Thoracic aorta (tissue), 2 donors: ENCODE measurements at regions not wholly inside any gene's neighbourhood (a gene's known extent, or its start where the extent isn't known, plus 50 kb on each side); places are given as distances from the start of the nearest gene placed in this dataset.
A peak's percentile ranks its signal among the peaks of the same experiment; 100 is the strongest.

ENCODE experiments used
- ATAC-seq: fragments of 150-250 bp; one replicate; pipeline ENCODE4 v1.8.0; 2017; ENCODE audit warnings: low read depth; ENCODE audit not compliant: insufficient number of reproducible peaks, low FRiP score
- DNase-seq: peaks from one replicate; pipeline ENCODE4 v3.0.0-alpha.2; 2020; ENCODE audit warnings: low spot score
- H3K27ac ChIP-seq, 2 donors: fragments of 200-600 bp; sonication (generic); 1 replicate in 1 of 2; 2 replicates in 1 of 2; pipeline ENCODE4 v1.5.1; 2016; ENCODE audit warnings: mild to moderate bottlenecking in 2 of 2, moderate library complexity in 2 of 2
- H3K27me3 ChIP-seq: fragments of 200-600 bp; sonication (generic); replicated peaks from 2 replicates; pipeline ENCODE4 v1.6.0; 2016; ENCODE audit warnings: mild to moderate bottlenecking; ENCODE audit not compliant: insufficient read depth
- H3K36me3 ChIP-seq: fragments of 200-600 bp; sonication (generic); one replicate; pipeline ENCODE4 v1.5.1; 2016
- H3K4me1 ChIP-seq, 2 donors: fragments of 200-600 bp; sonication (generic); 1 replicate in 1 of 2; 2 replicates in 1 of 2; pipeline versions ENCODE4 v1.5.1 to v1.6.0; 2016; ENCODE audit warnings: low read depth in 2 of 2, mild to moderate bottlenecking in 1 of 2; ENCODE audit not compliant: control insufficient read depth in 1 of 2
- H3K4me3 ChIP-seq: fragments of 200-600 bp; sonication (generic); 2 replicates; pipeline ENCODE4 v1.5.1; 2016; ENCODE audit warnings: mild to moderate bottlenecking
- H3K9me3 ChIP-seq: fragments of 200-600 bp; sonication (generic); 2 replicates; pipeline ENCODE4 v1.5.1; 2016
- TF ChIP-seq, protein P1 (sequence below): fragments of 200-600 bp; sonication (generic); IDR thresholded peaks from one replicate; pipeline ENCODE4 v1.5.1; 2019; ENCODE audit warnings: antibody characterized with exemption

- Histone ChIP-seq H3K4me1 (no peaks in the 10 kb centered on the region), H3K27ac (no peak overlapping the region), H3K9me3 (no peaks in the 10 kb centered on the region), H3K4me3 (no peak overlapping the region), H3K36me3 (no peaks in the 10 kb centered on the region), H3K27me3 (no peaks in the 10 kb centered on the region)
- no peak for ATAC-seq
- DNase-seq: no peak
- TF ChIP-seq, protein P1, sequence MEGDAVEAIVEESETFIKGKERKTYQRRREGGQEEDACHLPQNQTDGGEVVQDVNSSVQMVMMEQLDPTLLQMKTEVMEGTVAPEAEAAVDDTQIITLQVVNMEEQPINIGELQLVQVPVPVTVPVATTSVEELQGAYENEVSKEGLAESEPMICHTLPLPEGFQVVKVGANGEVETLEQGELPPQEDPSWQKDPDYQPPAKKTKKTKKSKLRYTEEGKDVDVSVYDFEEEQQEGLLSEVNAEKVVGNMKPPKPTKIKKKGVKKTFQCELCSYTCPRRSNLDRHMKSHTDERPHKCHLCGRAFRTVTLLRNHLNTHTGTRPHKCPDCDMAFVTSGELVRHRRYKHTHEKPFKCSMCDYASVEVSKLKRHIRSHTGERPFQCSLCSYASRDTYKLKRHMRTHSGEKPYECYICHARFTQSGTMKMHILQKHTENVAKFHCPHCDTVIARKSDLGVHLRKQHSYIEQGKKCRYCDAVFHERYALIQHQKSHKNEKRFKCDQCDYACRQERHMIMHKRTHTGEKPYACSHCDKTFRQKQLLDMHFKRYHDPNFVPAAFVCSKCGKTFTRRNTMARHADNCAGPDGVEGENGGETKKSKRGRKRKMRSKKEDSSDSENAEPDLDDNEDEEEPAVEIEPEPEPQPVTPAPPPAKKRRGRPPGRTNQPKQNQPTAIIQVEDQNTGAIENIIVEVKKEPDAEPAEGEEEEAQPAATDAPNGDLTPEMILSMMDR: no peak
These were observed 142.0 kb downstream of the MCHR2 start for GRCh38 chr6:99852031-99852430.

GRCh38 chr6:99867026-99867425, 127.0 kb downstream of the MCHR2 start:
- Histone ChIP-seq H3K27me3 (no peaks in the 10 kb centered on the region), H3K9me3 (no peaks in the 10 kb centered on the region), H3K27ac (no peak overlapping the region), H3K36me3 (no peaks in the 10 kb centered on the region), H3K4me1 (no peaks in the 10 kb centered on the region), H3K4me3 (no peak overlapping the region)
- TF ChIP-seq, protein P1: no peak
- DNase-seq (no peak), ATAC-seq (no peak)

DNA sequence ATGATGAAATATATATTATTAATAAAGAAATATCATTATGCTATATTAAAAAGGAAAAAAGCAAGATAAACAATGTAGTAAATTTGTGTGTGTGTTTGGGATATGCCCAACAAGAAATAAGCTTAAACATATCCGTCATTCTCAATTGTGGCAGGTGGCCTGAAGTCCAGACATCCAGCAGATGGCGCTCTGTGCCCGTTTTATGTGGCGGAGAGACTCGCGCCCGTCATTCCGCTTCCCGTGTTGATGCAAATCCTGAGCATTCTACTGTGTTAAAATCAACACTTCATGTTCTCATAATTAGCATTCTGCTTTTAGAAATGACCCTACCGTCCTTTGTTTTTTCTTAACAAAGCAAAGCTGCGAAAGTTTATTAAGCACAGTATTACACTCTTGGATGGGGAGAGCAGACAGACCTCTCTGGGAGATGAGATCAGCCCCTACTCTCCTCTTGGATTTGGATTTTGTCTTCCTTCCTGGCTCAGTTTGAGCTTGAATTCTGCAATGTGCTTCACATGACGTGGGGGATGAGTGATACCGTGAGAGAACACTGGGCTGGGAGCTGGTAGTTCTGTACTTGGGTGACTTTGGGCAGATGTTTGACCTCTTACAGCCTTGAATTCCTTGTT, 125.8 kb downstream of the MCHR2 start:
- H3K36me3 ChIP-seq: no peaks in the 10 kb centered on the region
- ATAC-seq: no peak
- H3K27me3 ChIP-seq: no peaks in the 10 kb centered on the region
- no peaks in the 10 kb centered on the region for H3K9me3 ChIP-seq
- H3K4me3 ChIP-seq: peak overlapping the region; percentile 24
- no peaks in the 10 kb centered on the region for H3K4me1 ChIP-seq
- H3K27ac ChIP-seq: no peak overlapping the region
- DNase-seq: no peak
- TF ChIP-seq, protein P1: peak; percentile 54
